ENCODE measurements at regions not wholly inside any gene's neighbourhood (a gene's known extent, or its start where the extent isn't known, plus 50 kb on each side); places are given as distances from the start of the nearest gene placed in this dataset.

GRCh38 chr18:52277785-52278184 lies 62.2 kb upstream of the DCC start:
- H3K9me3 ChIP-seq (replicated peaks; ENCODE audit: control insufficient read depth, insufficient read depth, low read depth, low read length), result no peaks in the 10 kb centered on the region
- in situ Hi-C loops (cut with MboI), result loop anchor here (25.0 kb wide), 1 partner anchor 1165 kb away; no protein-coding TSS in a partner anchor
- ChIA-PET POLR2A (no interaction called here), CTCF (ENCODE audit: low intra/inter-chr PET ratio) (no interaction called here)
- BruUV-seq (replicated peaks), result no TSS peak
- no peaks in the 10 kb centered on the region for H4K20me1 ChIP-seq (replicated peaks; ENCODE audit: control insufficient read depth, insufficient read depth, low read length)
- H3K9me1 ChIP-seq (ENCODE audit: control insufficient read depth, insufficient read depth, low read length), result no peaks in the 10 kb centered on the region
- H3K9ac ChIP-seq (ENCODE audit: insufficient read depth in 1 of 2, low read depth in 2 of 2, low read length in 2 of 2), result no peak overlapping the region
- FAIRE-seq (no peak), ATAC-seq (no peak), DNase-seq (ENCODE audit: extremely low read depth in 1 of 4, low spot score in 3 of 4) (no peak)
- intact Hi-C loops (cut with micrococcal nuclease), result no loop called here
- H2AFZ ChIP-seq (ENCODE audit: low read depth, low read length), result no peak overlapping the region
- no peaks in the 10 kb centered on the region for H3K27me3 ChIP-seq (ENCODE audit: control insufficient read depth in 2 of 2, insufficient read depth in 2 of 2, low read length in 2 of 2)
- H3K79me2 ChIP-seq (ENCODE audit: control insufficient read depth, insufficient read depth, low read length), result no peaks in the 10 kb centered on the region
- no peaks in the 10 kb centered on the region for H3K36me3 ChIP-seq (ENCODE audit: control insufficient read depth, insufficient read depth, low read length)
- no peak overlapping the region for H3K27ac ChIP-seq (ENCODE audit: extremely low read depth, low read depth, low read length)
- H3K4me3 ChIP-seq, result no peak overlapping the region
- H3K4me1 ChIP-seq (replicated peaks in 1 of 2; ENCODE audit: control insufficient read depth in 2 of 2, insufficient read depth in 2 of 2, low read length in 2 of 2), result no peaks in the 10 kb centered on the region
- H3K4me2 ChIP-seq (ENCODE audit: insufficient read depth, low read length), result no peak overlapping the region
- WGBS (ENCODE audit: insufficient coverage, low coverage, missing lambda C conversion rate), result 0% methylated on average over 2 of the region's 2 CpGs
- TF ChIP-seq SAP30 (IDR thresholded peaks at IDR 0.05; ENCODE audit: borderline replicate concordance, insufficient read depth, low read depth, low read length, poor library complexity, severe bottlenecking) (no peak), IRF9 (tag; IDR thresholded peaks at IDR 0.05) (no peak), ZSCAN29 (IDR thresholded peaks at IDR 0.05) (no peak), NUFIP1 (IDR thresholded peaks at IDR 0.05; ENCODE audit: partially characterized antibody) (no peak), ZNF41 (CRISPR knock-in tag; conservative IDR thresholded peaks at IDR 0.05) (no peak), TAF1 (IDR thresholded peaks at IDR 0.05; ENCODE audit: control insufficient read depth, extremely low read depth, insufficient read depth, low read length, severe bottlenecking) (no peak), SRSF9 (IDR thresholded peaks at IDR 0.05; ENCODE audit: borderline replicate concordance, low read depth, low read length) (no peak), ZBTB43 (CRISPR knock-in tag; IDR thresholded peaks at IDR 0.05) (no peak), E4F1 (CRISPR knock-in tag; IDR thresholded peaks at IDR 0.05; ENCODE audit: borderline replicate concordance) (no peak), DDX20 (tag; IDR thresholded peaks at IDR 0.05; ENCODE audit: low read depth) (no peak), TFAP4 (CRISPR knock-in tag; IDR thresholded peaks at IDR 0.05; ENCODE audit: borderline replicate concordance) (no peak), ZNF592 (IDR thresholded peaks at IDR 0.05) (no peak)

All from K562 (cell line).